DLD1 (cell line): ENCODE measurements at regions not wholly inside any gene's neighbourhood (a gene's known extent, or its start where the extent isn't known, plus 50 kb on each side); places are given as distances from the start of the nearest gene placed in this dataset.

Experiments used
- in situ Hi-C: cut with HindIII; loops from 2 replicates; pipeline ENCODE4 v1.10.0; 2017; ENCODE audit warnings: low sequenced_read_pairs

GRCh38 chr1:208820580-208821212 lies 576.5 kb upstream of the PLXNA2 start:
- in situ Hi-C loops = no loop called here

DNA sequence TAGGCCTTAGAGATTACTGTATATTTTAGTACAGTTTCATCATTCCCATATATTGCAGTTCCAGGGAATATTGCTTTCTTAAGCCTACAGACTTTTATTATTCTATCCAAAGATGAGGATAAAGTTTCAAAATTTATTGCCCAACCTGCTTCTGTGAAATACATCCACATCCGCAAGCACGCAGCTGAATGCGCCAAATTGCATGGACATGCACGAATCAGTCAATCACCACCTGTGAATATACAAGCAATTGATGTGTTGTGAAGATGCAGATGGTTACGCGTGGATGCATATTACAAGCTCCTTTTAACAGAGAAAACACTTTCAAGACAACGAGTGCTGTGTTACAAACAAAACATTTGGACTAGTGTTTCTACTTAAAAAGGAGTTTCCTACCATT lies 577.8 kb upstream of the PLXNA2 start:
- in situ Hi-C loops = no loop called here

DNA sequence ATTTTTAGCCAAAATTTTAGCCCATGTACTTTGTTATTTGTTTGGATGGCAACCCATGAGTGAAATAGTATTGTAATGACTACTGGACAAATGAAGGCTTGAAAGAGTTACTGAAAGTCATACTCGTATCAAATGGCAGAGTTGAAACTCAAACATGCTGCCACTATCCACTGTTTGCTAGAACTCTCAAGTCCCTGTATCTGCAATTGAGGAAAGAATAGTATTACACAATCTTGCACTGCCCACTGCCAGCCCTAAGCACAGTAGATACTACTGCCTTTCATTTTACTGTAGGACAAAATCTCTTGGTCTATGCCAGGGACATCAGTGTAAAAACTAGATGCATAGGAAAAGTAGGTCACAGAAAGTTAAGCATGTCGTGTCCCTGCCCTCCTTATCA lies 581.1 kb upstream of the PLXNA2 start:
- in situ Hi-C loops = no loop called here

DNA sequence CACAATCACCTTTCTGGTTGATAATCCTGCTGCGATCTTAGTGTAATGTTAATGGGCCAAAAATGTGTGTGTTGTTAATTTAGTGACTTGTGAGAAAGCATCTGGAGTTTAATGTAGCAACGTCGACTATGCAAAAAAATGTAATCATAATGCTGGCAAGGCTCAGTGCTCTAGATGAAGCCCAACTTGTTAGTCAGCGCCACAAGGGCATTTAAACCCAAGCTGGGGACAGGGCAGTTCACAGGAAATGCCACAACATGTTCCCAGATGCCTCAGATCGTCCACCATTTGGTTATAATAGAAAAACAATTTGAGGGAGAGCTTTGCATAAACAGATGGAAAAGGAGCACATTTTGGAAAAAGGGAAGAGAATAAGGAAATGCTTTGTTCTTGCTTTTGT lies 585.4 kb upstream of the PLXNA2 start:
- in situ Hi-C loops = no loop called here

DNA sequence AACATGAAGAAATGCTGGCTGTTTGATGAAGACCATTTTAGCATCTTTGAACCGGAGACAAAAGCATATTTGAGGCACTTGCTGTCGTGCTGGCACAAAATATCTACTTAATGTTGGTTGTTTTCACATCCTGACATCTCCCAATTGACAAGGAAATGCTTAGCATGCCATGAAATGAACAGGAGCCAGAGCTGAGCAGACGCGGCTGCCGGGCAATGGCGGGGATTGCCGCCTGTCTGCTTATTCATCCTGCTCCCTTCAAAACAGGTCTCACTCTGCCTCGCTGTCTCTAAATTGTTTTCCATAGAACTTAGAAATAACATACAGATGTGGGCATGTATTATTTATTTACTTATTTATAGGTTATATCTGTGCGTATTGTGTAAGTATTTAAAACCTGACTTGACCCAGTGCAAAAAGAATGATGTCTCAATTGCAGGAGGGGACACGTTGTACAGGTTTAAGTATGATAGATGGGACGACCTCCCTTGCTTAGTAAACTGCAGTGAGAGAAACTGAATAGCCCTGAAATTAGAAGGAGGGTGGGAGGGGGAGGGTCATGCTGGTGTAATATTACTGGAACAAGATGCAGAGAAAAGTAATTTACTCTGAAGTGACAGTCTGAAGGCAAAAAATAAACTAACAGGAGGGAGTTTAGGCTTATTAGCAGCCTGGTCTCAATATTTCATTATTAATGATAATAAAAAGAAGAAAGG lies 590.4 kb upstream of the PLXNA2 start:
- in situ Hi-C loops = no loop called here

- in situ Hi-C loops = no loop called here
Observed at GRCh38 chr1:208835097-208835463, 590.9 kb upstream of the PLXNA2 start.

- in situ Hi-C loops = no loop called here
Observed at GRCh38 chr1:208835781-208836180, 591.6 kb upstream of the PLXNA2 start.

DNA sequence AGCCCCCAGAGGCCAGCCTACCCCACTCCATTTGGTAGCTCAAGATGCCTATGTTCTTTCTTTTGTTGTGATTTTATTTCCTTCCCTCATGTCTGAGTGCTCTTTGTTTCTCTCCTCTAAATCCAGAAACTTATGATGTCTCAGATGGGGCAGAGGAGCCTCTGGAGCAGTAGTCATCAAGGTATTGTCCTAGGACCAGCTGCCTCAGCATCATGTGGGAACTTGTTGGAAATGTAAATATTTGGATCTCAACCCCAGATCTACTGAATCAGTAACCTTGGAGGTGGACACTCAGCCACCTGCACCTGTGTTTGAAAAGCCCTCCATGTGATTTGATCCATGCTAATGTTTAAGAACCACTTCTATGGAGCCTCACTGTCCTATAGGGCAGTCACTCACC lies 593.1 kb upstream of the PLXNA2 start:
- in situ Hi-C loops = no loop called here

GRCh38 chr1:208841436-208841835 lies 597.3 kb upstream of the PLXNA2 start:
- in situ Hi-C loops = no loop called here

GRCh38 chr1:208842451-208842850 lies 598.3 kb upstream of the PLXNA2 start:
- in situ Hi-C loops = no loop called here

GRCh38 chr1:208844158-208844557 lies 600.0 kb upstream of the PLXNA2 start:
- in situ Hi-C loops = no loop called here

DNA sequence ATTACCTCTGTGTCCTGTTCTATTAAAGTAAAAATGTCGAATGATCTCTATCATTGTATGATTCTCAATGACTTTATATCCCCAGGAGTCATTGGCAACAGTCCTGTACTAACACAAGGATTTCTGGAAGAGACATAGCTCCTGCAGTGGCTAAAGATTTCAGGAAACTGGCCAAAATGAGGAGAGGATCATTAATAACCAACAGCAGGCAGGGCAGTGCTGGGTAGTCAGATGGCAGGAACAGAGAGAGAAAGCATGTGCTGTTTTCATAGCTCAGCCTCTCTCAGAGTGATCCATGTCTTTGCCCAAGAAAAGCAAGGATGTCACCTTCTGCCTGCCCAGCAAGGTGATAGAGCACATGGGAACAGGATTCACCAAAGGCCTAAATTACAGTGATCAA lies 604.7 kb upstream of the PLXNA2 start:
- in situ Hi-C loops = no loop called here

DNA sequence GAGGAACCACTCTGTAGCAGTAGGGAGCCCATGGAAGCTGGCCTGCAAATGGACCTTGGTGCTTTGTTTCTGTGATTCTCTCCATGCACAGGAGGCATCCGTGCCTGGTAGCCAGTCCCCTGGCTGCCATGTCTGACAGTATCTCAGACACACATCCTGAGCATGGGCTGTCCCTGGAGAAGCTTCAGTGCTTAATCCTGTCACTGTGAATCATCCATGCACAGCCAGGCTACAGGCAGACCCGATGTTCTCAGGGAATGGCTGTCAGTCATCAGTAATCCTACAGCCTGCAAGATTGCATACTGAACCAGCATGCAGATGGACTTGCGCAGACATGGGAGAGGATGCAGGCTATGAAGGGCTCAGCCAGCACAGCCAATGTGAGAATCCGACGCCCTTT lies 606.3 kb upstream of the PLXNA2 start:
- in situ Hi-C loops = no loop called here

DNA sequence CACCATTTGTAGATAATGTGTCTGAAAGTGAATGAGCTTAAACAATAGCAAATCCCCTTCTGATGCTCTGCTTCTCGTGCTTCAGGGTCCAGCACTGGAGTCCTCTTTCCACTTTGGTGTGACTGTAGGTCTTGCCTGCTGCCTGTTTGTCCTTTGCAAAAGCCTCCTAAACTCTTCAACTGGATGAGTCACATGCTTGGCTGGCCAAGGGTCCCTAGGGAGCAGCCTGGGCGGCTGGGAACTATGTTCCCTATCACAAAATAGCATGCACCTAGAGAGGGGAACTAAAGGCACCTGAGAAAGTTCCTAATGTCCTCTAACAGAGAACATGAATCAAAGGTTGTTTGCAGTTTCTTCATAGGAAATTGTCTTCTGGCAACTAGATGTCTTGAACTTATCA lies 607.2 kb upstream of the PLXNA2 start:
- in situ Hi-C loops = no loop called here

- in situ Hi-C loops = no loop called here
Observed at GRCh38 chr1:208852911-208853310, 608.7 kb upstream of the PLXNA2 start.

GRCh38 chr1:208855403-208855802 lies 611.2 kb upstream of the PLXNA2 start:
- in situ Hi-C loops = no loop called here

DNA sequence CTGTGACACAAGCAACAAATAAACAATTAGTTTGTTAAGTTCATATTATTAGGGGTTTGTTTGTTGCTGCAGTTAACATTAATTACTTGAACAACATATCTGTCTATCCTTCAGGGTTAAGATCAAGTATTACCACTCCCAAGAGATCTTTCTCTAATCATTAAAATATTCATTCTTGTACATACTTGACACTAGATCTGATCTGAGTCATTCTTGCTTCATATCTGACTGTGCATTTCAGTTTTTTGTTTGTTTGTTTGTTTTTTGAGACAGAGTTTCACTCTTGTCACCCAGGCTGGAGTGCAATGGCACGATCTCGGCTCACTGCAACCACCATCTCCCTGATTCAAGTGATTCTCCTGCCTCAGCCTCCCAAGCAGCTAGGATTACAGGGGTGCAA lies 613.3 kb upstream of the PLXNA2 start:
- in situ Hi-C loops = no loop called here

DNA sequence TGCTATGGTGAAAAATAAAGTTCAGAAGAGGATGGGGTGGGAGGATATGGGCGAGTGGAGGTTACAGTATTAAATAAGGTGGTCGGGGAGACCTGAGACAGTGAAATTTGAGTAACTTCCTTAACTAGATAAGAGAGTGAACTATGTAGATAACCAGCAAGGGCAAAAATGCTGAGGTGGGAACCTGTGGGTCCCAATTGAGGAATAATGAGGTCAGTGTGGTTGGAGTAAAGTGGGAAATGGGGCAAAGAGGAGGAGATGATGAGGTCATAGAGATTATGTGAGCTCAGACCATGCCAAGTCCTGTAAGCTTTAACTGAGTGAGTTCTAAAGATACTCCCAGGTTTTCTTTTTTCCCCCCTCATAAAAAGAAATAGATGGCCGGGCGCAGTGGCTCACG lies 614.6 kb upstream of the PLXNA2 start:
- in situ Hi-C loops = no loop called here

DNA sequence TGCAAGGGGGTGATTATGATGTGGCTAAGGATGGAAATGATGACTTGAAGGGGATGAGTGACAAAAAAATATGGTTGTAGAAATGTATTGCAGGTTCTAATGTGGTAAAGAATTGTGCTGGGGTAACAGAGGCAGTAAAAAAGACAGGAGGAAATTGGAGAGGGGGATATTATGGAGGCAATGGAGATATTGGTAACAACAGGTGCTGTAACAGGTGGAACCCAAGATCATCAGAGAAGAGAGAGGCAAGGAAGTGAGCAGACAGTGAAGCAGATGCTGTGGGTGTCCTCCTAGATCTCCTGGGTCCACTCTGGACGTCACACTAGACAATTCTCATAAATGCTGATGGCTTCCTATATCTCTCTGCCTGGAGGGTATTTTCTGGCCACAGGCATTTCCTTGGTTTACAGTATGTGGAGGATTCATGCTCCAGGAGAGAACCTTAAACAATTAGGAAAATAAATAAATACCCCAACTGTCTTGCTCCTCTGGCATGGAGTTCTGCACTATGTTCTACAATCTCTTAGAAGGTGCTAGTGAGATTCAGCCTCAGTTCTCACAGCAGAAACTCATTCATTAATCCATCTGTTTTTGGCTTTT lies 620.3 kb upstream of the PLXNA2 start:
- in situ Hi-C loops = no loop called here

DNA sequence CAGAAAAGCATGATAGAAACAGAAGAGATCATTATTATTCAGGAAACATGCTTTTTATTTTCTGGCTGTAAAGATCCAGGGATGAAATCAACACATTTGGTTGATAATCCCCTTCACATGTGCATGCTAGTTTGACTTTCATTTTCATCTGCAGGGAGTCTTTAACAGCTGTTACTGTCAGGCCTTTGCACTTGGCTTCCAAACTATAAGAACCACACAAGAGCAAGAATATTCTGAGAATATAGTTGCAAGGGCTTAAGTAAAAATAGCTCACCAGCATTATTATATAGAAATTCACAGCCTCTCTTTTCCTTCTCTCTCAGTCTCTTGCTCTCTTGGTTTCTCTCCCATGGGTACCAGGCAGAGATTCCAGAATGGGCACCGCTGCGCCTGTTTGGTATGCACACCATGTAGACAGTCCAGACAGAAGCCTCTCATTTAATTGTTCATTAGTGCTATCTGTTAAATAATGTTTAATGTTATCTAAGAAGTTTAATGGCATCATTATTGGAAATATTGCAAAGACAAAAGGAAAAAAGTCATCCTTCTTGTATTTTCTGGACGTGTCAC lies 622.3 kb upstream of the PLXNA2 start:
- in situ Hi-C loops = no loop called here

DNA sequence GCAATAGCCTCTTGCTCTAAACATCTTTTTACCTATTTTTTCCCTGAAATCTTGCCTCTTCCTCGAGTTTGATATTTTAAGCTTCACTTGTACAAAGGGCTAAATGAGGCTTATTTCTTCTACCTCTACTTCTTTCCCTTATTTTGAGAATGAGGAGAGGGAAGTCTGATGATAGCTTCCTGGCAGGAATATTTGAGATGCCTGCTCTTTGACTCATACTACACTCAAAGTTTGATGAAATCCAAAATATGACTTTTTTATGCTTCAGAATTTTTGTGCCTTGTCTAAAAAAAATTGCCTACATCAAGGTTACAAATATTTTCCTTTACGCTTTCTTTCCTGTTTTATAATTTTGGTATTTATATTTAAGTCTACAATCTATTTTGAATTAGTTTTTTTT lies 624.4 kb upstream of the PLXNA2 start:
- in situ Hi-C loops = no loop called here

DNA sequence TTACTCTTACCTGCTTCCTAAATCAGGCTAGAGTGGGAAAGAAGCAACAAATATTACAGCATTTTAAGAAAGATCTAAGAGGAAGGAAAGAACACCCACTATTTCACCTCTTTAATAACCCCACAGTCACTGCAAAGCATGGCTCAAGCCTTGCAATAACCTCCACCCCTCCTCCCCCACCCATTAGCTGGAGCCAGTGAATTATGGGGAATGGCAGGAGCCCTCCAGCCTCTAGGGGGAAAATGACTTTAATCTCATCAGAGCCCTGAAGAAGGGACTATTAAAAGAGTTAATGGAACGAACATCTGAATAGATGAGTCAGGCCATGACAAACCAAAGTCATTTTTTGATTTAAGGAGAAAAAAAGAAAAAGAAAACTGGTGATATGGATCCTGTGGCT lies 630.7 kb upstream of the PLXNA2 start:
- in situ Hi-C loops = no loop called here
